Fibroblast of skin of back (primary cell): ENCODE measurements at regions not wholly inside any gene's neighbourhood (a gene's known extent, or its start where the extent isn't known, plus 50 kb on each side); places are given as distances from the start of the nearest gene placed in this dataset.

Experiments
- DNase-seq: peaks from one replicate; pipeline ENCODE4 v3.0.0-alpha.2; 2013

DNA sequence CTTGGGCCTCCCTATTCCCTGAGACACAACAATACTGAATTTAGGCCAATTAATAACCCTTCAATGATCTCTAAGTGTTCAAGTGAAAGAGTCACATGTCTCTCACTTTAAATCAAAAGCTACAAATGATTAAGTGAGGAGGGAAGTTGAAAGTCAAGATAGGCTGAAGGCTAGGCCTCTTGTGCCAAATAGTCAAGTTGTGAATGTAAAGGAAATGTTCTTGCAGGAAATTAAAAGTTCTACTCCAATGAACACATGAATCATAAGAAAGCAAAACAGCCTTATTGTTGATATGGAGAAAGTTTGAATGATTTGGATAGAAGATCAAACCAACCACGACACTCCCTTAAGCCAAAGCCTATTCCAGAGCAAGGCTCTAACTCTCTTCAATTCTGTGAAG, 286.9 kb downstream of the MEIS1 start:
- no peak for DNase-seq

DNA sequence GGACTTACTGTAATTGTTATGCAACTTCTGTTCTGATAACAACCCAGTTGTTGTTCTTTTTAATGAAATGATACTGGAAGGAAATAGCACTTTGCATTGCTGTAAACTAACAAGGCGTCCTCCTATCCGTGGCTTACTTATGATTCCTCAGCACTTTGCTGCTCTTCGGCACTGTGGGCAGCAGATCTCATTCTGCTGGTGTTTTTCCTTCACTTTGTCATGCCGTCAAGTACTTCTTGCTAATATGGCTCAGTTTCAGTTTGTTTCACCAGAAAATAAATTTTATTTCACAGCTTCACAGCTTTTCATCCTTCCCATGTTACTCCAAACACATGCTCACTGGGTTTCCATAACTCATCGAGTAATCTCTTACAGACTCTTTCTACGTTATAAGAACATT, 289.3 kb downstream of the MEIS1 start:
- no peak for DNase-seq

DNA sequence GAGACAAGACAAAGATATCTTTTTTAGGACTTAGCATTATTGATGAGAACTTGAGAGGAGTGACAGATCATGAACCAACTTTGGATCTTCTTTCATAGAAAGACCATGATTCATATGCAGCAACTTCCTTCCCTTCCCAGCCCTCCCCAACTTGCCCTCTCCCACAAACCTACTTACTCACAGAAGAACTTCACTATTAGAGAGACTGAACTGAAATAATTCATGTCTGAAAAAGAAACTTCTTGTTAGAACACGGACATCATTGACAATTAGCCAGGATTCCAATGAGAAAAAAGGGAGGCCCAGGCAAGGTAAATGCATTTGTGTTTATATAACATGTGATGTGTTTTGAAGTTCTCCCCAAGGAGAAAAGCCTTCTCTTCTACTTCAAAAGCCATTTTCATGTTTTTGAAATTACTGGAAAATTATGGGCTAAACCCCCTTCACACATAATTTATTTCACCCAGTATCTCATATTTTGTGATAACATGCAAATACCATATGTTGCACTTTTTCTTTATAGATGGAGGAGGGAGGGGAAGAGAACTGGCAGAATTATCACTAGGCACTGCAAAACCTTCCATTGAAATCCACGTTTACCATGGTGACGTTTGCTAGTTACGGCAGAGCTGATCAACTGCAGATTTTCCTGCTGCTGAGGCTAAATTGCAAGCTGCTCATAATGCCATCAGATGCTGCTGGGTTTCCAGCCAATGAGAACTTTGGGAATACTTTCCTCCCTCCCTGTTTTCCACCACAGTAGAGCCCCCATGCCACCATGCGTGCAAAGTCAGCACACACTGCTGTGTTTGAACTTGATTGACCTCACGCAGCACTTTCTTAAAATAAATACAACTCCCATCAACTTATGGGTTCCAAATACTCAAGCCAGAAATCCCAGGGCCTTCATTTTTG, 294.7 kb downstream of the MEIS1 start:
- DNase-seq = peak; percentile 59

DNA sequence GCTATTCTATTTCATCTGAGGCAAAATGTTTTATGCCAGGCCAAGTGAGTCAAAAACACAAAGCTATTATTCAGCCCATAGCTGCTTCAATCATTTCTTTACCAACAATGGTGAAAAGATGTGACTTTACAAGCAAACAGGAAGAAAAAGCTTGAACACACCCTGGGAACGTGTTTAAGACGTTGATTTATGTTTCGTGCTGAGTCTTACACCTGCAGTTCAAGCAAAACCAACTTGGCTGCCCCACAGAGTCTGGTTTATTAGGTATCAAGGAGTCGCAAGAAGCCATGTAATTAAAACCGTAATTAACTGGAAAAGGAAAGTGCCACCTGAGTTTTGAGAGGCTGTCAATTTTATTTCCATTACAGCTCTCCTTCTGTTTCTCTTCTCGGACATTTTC, 295.5 kb downstream of the MEIS1 start:
- no peak for DNase-seq

DNA sequence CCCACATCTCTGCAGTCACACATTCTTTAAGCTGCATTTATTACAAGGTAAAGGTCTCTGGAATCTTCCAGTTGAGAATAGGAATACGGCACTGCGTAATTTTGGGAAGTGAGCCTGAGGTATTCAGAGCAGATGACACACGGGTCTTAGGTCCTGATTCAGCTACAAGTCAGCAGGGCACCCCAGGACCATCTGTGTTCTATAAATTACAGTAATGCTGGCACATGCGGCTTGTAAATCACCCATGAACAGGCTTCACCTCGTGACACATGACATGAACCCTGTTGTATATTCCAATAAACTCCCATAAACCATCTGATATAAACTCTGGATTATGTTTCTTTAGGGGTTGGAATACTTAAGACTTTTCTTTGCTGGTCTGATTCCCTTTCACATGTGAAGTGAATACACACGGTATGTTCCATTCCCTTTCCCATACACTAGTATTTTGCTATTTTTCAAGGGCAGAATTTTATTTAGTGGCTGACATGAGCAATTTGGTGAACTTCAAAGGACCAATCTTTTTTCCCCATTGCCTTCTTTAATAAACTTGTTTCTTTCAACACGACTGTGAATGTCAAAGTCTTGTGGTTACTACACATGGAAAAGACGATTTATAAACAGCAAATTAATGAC, 298.6 kb downstream of the MEIS1 start:
- DNase-seq = no peak

DNA sequence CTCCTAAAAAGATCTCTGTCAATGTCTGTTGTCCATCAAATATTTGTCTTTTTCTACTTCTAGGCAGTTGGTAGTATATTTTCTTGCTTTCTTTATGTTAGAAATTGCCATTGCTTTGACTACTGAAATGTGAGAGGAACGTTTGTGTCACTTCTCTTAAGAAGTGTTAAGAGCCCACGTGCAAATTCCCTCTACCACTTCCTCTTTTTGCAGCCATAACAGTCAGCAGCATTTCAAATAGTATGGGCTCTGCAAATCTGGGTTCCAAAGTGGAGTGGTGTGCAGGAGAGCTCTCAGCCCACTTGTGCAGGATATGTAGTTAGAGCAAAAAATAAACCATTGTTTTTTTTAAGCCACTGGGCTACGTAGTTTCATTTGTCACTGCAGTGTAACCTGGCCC, 314.0 kb downstream of the MEIS1 start:
- DNase-seq = no peak

DNA sequence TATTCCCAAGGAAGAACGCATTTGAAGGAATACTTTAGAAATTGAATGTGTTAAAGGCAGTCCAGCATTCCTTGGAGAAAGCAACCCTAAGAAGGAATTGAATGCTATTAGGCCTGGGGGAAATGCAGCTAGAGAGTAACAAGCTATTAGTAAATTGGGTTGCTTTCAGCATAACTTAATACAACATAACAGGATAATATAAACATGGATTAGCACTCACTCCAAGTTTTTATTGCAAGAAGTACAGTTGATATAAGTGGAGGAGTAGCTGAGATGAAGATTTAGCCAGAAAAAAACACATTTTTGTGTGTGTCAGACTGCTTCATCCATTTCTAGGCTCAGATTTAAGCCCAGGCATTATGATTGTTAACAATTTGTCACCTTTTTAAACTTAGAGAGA, 314.6 kb downstream of the MEIS1 start:
- DNase-seq = no peak

DNA sequence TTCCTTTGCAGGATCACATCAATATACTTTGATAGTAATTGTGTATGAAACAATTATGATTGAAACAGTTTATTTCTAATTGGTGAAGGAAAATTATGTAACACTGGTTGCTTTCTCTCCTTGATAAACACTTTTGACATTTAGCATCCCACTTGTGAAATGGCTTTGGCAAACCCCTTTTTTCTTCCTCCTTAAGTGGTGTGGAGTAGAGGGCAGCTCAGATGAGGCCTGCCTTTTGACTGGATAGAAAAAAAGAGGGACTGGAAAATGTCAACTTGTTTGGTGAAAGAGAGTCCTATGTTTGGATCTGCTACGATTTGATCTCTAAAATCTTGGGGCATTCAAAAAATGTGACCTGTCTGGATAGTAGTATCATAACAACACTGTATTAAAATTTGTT, 318.3 kb downstream of the MEIS1 start:
- no peak for DNase-seq

DNA sequence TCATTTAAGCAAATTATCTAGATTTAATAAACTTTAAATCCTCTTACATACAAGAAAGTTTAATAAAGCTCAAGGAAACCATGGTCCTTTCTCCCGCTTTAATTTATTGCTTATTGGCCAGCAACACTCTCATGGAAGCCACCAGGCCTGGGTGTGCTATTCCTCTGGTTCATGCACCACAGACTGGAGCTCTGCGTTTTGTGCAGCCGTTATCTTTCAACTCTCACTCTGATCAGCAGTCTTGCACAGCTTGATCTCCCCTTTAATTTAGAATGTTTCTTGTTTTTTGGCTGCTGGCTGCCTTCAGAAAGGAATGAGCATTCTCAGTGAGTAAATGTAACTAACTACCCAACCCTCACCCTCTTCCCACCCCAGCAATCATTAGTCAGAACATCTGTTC, 318.7 kb downstream of the MEIS1 start:
- no peak for DNase-seq

DNA sequence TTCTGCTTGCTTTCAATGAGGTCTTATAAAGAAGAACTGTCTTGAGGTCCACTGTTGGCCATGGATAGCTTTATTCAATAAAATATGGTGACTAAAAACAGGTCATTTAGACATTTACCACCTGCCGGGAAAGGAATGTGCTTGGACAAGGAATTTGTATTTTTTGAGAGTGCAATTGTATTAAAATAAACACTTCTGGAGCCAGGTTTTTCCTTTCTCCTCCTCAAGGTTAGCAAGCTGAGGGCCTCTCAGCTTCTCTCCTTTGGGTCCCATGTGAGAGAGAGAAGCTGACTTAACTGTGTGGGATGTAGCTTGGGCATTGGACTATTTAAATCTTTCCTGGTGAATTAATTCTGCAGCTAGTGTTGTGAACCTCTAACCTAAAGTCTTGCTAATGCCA, 321.0 kb downstream of the MEIS1 start:
- DNase-seq = no peak

DNA sequence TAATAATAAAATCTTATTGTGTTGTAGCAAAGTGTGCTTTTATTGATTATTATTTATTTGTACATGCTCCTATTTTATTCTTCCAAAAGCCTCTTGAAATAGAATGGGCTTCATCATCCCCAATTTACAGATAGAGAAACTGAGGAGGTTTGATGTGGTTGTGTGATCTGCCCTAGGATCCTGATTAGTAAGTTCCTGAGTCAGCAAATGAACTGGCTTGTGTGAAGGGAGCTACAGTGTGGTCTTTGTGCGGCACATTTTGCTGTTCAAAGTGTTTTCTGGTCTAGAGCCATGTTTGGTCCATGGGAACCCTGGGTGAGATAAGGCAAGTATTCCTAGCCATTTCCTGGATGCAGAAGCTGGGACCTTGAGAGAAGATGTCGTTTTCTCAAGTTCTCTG, 326.9 kb downstream of the MEIS1 start:
- DNase-seq = no peak

DNA sequence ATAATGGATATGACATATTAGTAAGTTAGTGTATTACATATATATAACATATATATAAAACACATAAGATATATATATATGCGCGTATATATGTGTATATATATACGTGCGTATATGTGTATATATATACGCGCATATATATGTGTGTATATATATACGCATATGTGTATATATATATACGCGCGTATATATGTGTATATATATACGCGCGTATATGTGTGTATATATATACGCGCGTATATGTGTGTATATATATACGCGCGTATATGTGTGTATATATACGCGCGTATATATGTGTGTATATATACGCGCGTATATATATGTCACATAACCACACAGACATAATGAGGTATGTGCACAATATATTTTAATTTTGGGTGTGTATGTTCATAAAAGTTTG, 327.8 kb downstream of the MEIS1 start:
- DNase-seq = no peak

DNA sequence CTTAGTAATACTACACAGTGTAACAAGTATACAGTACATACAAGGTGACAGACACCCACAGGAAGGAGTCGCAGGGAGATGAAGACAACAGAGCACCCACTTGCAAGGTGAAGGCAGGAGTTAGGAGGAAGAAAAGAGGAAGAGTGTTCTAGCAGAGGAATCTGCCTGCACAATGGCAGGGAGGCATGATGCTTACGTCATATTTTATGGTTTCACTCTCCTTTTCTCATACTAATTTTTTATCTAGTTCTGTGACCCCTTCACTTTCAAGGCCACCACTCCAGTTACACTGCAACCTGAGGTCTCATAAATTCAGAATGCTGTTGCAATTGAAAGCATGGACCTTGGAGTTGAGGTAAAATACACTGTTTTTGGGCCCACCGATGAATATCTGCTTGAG, 331.7 kb downstream of the MEIS1 start:
- DNase-seq = no peak

DNA sequence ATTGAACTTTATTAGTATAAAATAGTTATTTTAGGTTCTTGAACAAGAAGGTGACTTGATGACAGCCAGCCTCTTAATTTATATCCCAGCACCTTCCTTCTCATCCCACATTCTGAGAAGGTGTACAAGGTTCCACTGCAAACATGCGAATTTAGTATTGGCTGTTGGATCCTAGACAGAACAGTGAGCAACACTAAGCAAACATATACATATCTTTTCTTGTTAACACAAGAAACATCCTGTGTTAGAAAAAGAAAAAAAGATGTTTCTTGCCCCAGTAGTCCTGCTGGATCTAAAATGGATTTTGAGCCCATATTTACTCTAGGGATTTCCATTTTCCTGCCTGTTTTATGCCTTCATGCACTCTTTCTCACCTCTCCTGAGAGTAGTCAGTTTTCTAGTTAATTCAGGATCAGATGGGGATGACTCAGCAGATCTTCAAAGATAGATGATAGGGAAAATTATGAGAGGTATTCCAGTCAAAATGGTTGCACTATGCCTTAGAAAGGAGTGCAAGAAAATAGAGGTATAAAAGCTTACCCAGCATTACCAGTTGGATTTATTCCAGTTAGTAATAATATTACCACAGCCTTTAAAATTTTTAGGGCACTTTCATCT, 336.5 kb downstream of the MEIS1 start:
- peak; percentile 19 for DNase-seq

DNA sequence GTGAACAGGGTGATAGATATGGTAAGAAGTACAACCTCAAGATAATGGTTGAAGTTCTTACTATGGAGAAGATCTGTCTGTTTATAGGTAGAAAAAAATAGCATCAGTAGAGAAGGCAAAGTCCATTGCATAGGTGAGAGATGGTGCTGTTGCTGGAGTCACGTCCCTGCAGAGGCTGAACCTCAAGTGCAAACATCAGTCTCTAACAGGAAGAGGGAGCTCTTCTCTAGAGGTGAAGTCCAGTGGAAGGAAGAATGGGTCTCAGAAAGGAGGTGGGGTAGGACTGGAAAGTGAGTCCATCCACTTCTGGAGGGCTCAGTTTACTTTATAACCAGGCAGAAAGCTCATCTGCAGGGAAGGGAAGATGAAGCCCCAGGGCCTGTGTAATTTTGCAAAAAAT, 337.7 kb downstream of the MEIS1 start:
- DNase-seq = no peak

DNA sequence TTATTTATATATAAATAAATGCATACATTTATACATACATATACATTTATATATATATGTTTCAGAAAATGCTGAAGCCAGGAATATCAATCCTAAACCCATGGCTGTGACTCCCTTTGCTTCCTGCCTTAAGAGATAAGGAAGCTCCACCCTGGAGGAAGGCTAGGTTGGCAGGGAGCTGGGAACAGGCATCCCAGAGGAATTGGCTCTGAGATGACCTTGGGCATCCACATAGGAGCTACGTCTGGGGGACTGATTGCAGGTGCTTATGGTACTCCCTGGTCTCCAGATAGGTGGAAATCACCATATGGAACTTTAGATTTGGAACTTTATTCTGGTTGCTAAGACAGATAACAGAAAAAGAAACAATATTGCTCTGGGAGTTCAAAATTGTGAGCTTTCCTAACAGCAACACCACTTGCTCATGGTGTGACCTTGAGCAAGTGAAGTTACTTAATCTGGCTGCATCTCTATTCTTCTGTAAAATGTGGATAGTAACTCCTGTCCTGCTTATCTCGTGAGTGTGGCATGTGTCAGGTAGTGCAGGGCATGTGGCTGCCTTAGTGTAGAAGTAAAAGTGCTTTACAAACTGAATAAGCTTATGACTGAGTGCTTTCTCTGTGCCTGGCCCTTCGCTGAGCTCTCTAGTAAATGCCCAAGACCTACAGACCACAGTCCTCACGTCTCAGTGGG, 341.0 kb downstream of the MEIS1 start:
- no peak for DNase-seq

DNA sequence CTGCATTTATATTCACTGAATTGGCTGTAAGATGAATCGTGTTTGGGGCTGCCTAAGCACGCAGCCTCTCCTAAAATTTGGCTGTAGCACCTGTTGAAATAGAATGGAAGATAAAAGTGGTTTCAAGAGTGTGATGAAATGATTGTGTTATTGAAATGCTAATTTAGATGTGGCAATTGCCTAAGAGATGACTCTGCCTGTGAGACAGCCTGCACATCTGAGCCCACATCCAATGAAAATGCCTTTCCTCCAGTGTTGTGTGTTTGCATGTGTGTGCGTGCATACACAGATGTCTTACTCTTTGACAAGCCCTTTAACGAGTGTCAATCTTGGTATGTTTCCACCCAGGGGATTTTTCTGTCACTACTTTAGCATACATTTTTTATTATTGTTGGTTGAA, 346.9 kb downstream of the MEIS1 start:
- no peak for DNase-seq

DNA sequence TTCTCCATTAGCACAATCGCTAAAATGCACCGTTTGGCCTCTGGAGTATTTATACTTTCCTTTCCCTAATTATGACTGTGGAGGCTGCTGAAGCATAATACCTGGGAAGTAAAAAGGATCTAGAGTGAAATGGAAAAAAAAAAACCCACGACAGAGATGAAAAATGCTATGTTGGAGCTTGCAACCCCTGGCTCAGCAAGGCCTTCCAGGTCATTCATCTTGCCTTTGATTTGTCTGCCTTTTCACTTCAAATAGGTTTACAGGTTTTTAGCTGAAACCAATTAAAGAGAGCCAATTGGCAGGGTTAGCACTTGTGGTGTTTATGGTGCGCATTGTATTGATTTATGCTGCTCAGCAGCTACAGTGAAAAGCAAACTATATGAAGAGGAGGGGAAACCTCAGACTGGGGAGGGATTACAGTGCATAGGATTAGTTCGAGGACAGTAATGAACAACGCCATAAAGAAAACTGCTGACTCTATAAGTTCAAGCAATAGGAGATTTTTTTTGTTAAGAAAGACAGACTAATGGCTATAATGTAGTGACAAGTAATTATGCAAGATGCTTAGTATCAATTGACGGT, 347.9 kb downstream of the MEIS1 start:
- DNase-seq = no peak

DNA sequence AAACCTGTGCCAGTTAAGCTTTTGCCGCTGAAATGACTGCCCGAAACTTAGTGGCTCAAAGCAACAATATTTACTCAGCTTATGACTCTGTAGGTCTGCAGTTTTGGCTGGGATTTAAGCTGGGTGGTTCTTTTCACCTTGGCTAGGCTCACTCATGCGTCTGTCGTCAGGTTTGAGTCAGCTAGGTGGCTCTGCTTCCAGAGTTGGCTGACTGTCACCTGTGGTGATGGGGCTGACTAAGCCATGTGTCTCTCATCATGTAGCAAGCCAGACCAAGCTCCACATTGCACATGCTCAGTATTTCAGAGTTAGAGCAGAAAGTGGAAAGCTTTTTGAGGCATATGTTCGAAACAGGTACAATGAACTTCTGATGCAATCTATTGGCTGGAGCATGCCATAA, 354.8 kb downstream of the MEIS1 start:
- DNase-seq = no peak

DNA sequence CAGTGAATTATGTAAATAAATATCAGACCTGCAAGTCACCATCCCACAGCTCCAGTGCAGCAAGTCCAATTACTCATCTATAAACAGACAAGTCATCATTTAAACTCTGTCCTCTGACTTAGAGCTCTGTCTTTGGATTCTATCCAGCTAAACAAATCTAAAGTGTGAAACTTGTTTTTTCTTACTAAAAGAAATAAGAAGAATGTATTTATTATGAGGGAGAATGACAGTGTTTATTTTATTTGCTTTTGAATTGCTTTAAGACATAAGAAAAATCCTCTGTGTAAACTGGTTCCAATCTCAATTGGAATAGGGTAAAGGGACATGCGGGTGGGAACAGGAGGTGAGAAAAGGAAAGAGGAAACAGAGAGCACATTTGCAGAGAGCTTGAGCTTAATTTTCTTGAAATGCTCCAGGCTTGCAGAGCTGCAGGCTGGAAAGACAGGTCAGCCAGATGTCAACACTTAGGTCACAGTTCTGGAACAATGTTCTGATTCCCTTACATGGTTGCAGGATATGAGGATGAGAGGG, 355.8 kb downstream of the MEIS1 start:
- peak; percentile 75 for DNase-seq

DNA sequence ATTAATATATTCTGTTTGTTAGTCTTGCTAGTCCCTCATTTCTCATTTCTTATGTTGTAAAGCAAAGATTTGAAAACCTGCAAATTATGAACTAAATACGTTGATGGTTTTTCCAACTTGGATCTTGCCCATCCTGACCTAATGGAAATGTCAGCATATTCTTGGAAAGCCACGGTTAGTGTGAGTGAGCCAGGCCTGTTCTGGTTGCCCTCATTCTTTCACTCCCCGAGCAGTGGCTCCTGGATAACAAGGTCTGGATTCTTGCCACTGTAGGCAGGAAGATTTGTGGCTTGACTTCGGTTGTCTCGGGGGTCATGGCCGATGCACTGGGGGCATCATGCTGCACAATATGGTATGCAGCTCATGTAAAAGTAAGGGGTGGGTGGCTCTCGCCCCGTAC, 359.1 kb downstream of the MEIS1 start:
- no peak for DNase-seq

DNA sequence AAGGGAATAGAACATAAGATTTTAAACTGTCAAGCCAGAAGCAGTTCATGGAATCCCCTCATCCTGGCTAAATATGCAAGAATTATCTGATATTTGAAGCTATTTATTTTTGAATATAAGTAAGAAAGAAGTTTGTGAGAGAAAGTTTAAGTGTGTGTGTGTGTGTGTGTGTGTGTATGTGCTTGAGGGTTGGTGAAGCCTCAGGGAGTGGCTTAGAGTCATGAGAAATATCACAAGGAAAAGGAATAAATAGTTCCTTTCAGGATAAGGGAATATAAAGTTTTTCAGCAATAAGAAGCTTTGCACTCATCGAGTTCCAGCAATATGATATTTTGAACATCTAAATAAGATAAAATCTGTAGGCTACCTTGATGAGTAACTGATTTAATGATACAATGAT, 359.6 kb downstream of the MEIS1 start:
- no peak for DNase-seq

DNA sequence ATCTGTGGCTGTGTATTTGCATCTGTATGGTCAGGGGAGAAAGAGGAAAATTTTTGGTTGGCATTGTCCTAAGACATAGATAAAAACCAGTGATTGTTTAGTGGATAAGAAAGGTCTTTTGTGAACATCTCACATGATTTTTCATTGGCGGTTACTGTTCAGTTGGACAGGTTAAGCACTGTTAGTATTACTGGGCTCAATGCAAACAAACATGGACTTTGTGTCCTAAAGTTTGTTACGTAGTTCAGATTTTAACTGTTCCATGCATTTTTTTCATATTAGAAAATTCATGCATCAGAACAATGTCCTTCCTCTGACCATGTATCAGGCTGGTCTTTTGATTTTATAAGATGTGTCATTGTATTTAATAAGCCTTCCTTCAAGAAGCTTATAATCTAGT, 368.0 kb downstream of the MEIS1 start:
- no peak for DNase-seq
